ENCODE measurements at regions not wholly inside any gene's neighbourhood (a gene's known extent, or its start where the extent isn't known, plus 50 kb on each side); places are given as distances from the start of the nearest gene placed in this dataset.

DNA sequence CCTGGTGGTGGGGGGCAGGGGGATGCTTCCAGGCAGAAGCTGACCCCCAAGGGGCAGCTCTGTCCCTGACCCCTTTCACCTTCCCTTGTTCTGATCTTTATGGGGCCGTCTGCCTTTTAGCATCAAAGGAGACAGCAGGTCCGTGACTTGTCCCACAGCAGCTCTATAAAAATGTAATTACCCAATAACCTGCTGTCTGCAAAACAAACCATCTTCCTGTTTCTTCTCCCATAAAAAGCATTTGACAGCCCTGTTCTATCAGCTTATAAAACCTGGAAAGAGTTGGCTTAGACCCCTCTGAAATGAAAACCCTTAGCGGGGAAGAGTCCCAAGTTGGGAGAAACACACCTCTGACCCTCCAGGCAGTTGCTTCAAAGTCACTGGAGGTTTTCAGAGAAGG is 416.9 kb downstream of the MED13L start:
- ATAC-seq (ENCODE audit: low read depth) (no peak), DNase-seq (no peak)
- intact Hi-C loops (cut with micrococcal nuclease): no loop called here
- no peaks in the 10 kb centered on the region for H3K36me3 Mint-ChIP-seq (ENCODE audit: low read depth)
- TF ChIP-seq, protein P1, sequence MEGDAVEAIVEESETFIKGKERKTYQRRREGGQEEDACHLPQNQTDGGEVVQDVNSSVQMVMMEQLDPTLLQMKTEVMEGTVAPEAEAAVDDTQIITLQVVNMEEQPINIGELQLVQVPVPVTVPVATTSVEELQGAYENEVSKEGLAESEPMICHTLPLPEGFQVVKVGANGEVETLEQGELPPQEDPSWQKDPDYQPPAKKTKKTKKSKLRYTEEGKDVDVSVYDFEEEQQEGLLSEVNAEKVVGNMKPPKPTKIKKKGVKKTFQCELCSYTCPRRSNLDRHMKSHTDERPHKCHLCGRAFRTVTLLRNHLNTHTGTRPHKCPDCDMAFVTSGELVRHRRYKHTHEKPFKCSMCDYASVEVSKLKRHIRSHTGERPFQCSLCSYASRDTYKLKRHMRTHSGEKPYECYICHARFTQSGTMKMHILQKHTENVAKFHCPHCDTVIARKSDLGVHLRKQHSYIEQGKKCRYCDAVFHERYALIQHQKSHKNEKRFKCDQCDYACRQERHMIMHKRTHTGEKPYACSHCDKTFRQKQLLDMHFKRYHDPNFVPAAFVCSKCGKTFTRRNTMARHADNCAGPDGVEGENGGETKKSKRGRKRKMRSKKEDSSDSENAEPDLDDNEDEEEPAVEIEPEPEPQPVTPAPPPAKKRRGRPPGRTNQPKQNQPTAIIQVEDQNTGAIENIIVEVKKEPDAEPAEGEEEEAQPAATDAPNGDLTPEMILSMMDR (IDR thresholded peaks at IDR 0.05): no peak
- H3K4me1 Mint-ChIP-seq: no peaks in the 10 kb centered on the region
- H3K27me3 Mint-ChIP-seq: peaks cover 20% of the 10 kb centered on the region
- H3K27ac Mint-ChIP-seq: no peak overlapping the region
- no peak overlapping the region for H3K4me3 Mint-ChIP-seq
- no peaks in the 10 kb centered on the region for H3K9me3 Mint-ChIP-seq
- POLR2A ChIA-PET: no interaction called here
- CTCF ChIA-PET: no interaction called here

DNA sequence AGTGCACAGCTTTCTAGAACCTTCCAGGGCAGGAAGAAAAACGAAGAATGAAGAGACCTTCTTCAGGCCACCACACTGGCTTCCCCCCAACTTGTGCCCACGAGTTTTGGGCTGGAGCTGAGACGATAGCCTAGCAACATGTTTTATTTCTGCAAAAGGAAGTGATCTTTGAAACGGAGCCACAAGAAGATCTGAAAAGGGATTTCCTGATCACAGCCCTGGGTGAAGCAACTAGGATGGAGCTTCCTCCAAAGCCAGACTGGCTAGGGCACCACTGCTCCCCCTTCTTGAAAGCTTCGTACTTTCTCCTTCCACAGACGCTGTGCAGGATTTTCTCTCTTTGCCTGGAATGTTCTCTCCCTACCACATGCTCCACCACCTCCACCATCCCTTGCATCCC is 418.3 kb downstream of the MED13L start:
- POLR2A ChIA-PET: no interaction called here
- Mint-ChIP-seq H3K27ac (no peak overlapping the region), H3K4me3 (no peak overlapping the region), H3K27me3 (peaks cover 14% of the 10 kb centered on the region), H3K9me3 (no peaks in the 10 kb centered on the region), H3K4me1 (no peaks in the 10 kb centered on the region), H3K36me3 (ENCODE audit: low read depth) (no peaks in the 10 kb centered on the region)
- ATAC-seq (ENCODE audit: low read depth) (no peak), DNase-seq (no peak)
- intact Hi-C loops (cut with micrococcal nuclease): no loop called here
- CTCF ChIA-PET: no interaction called here
- TF ChIP-seq, protein P1 (IDR thresholded peaks at IDR 0.05): no peak

- Mint-ChIP-seq H3K27me3 (peaks cover 14% of the 10 kb centered on the region), H3K4me1 (no peaks in the 10 kb centered on the region), H3K4me3 (no peak overlapping the region), H3K27ac (no peak overlapping the region), H3K36me3 (ENCODE audit: low read depth) (no peaks in the 10 kb centered on the region), H3K9me3 (no peaks in the 10 kb centered on the region)
- intact Hi-C loops (cut with micrococcal nuclease): no loop called here
- ChIA-PET CTCF (no interaction called here), POLR2A (no interaction called here)
- TF ChIP-seq, protein P1 (IDR thresholded peaks at IDR 0.05): no peak
- DNase-seq: no peak
- no peak for ATAC-seq (ENCODE audit: low read depth)
These were observed 419.6 kb downstream of the MED13L start for GRCh38 chr12:115857923-115858322.

GRCh38 chr12:115857160-115857920 is 420.2 kb downstream of the MED13L start:
- CTCF ChIA-PET: no interaction called here
- ATAC-seq (ENCODE audit: low read depth): no peak
- Mint-ChIP-seq H3K4me3 (no peak overlapping the region), H3K9me3 (no peaks in the 10 kb centered on the region), H3K27ac (no peak overlapping the region), H3K4me1 (no peaks in the 10 kb centered on the region), H3K27me3 (peaks cover 10% of the 10 kb centered on the region), H3K36me3 (ENCODE audit: low read depth) (no peaks in the 10 kb centered on the region)
- no peak for DNase-seq
- POLR2A ChIA-PET: no interaction called here
- intact Hi-C loops (cut with micrococcal nuclease): no loop called here
- TF ChIP-seq, protein P1 (IDR thresholded peaks at IDR 0.05): no peak

DNA sequence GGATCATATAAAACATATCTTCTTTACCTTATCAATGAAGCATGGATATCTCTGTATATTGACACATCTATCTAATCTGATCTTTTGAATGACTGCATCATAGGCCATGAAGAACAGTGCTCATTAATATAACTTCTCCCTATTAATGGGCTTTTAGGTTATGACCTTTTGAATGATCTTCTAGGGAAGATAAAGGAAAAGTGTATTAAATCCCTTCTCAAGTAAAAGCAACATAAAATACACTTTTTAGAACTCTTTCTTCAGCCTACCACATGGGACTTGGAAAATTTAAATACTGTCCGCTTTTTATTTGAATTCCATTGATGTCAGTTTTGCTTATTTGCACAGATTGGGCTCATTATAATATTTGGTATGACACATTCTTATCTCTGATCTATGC is 425.4 kb downstream of the MED13L start:
- no peaks in the 10 kb centered on the region for H3K36me3 Mint-ChIP-seq (ENCODE audit: low read depth)
- H3K4me1 Mint-ChIP-seq: no peaks in the 10 kb centered on the region
- DNase-seq (no peak), ATAC-seq (ENCODE audit: low read depth) (no peak)
- H3K9me3 Mint-ChIP-seq: peaks cover 8% of the 10 kb centered on the region
- H3K27me3 Mint-ChIP-seq: peaks cover 5% of the 10 kb centered on the region
- POLR2A ChIA-PET: no interaction called here
- intact Hi-C loops (cut with micrococcal nuclease): no loop called here
- TF ChIP-seq, protein P1 (IDR thresholded peaks at IDR 0.05): no peak
- no peak overlapping the region for H3K27ac Mint-ChIP-seq
- CTCF ChIA-PET: no interaction called here
- H3K4me3 Mint-ChIP-seq: no peak overlapping the region

Data from activated B cell treated with CpG ODN at 0.5 μM for 24 hours (primary cell).